Cardiac muscle cell (in vitro differentiated cells and primary cell): ENCODE measurements at regions not wholly inside any gene's neighbourhood (a gene's known extent, or its start where the extent isn't known, plus 50 kb on each side); places are given as distances from the start of the nearest gene placed in this dataset.

Source experiments
- DNase-seq, 2 donors: peaks; one replicate each; pipeline versions ENCODE4 v3.0.0 to v3.0.0-alpha.2; 2010 to 2017; ENCODE audit warnings: low read depth in 1 of 2, low spot score in 1 of 2
- H3K27ac ChIP-seq: fragments of 200-600 bp; sonication (generic); 2 replicates; pipeline ENCODE4 v1.5.1; 2016
- H3K27me3 ChIP-seq: fragments of 200-600 bp; sonication (generic); 2 replicates; pipeline ENCODE4 v1.6.0; 2016; ENCODE audit warnings: control low read depth
- H3K36me3 ChIP-seq: fragments of 200-600 bp; sonication (generic); 2 replicates; pipeline ENCODE4 v1.5.1; 2016; ENCODE audit warnings: control low read depth
- H3K4me1 ChIP-seq: fragments of 200-600 bp; sonication (generic); 2 replicates; pipeline ENCODE4 v1.8.1; 2017; ENCODE audit warnings: low read depth, mild to moderate bottlenecking, mixed run types
- H3K4me3 ChIP-seq: fragments of 200-600 bp; sonication (generic); 2 replicates; pipeline ENCODE4 v1.5.1; 2016; ENCODE audit warnings: mild to moderate bottlenecking
- H3K9me3 ChIP-seq: fragments of 200-600 bp; sonication (generic); 2 replicates; pipeline ENCODE4 v1.5.1; 2017; ENCODE audit warnings: low read depth, mild to moderate bottlenecking, control low read depth
- CTCF ChIP-seq: IDR thresholded peaks from 2 replicates; pipeline ENCODE4 v1.5.1; 2012; ENCODE audit warnings: low read depth, mild to moderate bottlenecking, low read length

- no peak for TF ChIP-seq CTCF
- H3K4me1 ChIP-seq: no peaks in the 10 kb centered on the region
- no peak overlapping the region for H3K4me3 ChIP-seq
- no peak overlapping the region for H3K27ac ChIP-seq
- H3K27me3 ChIP-seq: peaks cover 17% of the 10 kb centered on the region
- no peaks in the 10 kb centered on the region for H3K36me3 ChIP-seq
- DNase-seq: no peak
- no peaks in the 10 kb centered on the region for H3K9me3 ChIP-seq
These were observed 213.9 kb upstream of the TSHZ3 start for GRCh38 chr19:31562966-31563612.

- H3K9me3 ChIP-seq: no peaks in the 10 kb centered on the region
- no peak overlapping the region for H3K4me3 ChIP-seq
- no peaks in the 10 kb centered on the region for H3K4me1 ChIP-seq
- no peak for TF ChIP-seq CTCF
- H3K27me3 ChIP-seq: peaks cover 9% of the 10 kb centered on the region
- no peak for DNase-seq
- H3K36me3 ChIP-seq: no peaks in the 10 kb centered on the region
- no peak overlapping the region for H3K27ac ChIP-seq
These were observed 218.5 kb upstream of the TSHZ3 start for GRCh38 chr19:31567776-31568175.

- Histone ChIP-seq H3K27ac (no peak overlapping the region), H3K9me3 (no peaks in the 10 kb centered on the region), H3K27me3 (peaks cover 6% of the 10 kb centered on the region), H3K36me3 (no peaks in the 10 kb centered on the region), H3K4me3 (no peak overlapping the region), H3K4me1 (no peaks in the 10 kb centered on the region)
- no peak for TF ChIP-seq CTCF
- no peak for DNase-seq
These were observed 219.5 kb upstream of the TSHZ3 start for GRCh38 chr19:31568724-31569123.

GRCh38 chr19:31570718-31571117 is 221.5 kb upstream of the TSHZ3 start:
- Histone ChIP-seq H3K4me3 (no peak overlapping the region), H3K27ac (no peak overlapping the region), H3K9me3 (no peaks in the 10 kb centered on the region), H3K27me3 (peaks cover 17% of the 10 kb centered on the region), H3K4me1 (no peaks in the 10 kb centered on the region), H3K36me3 (no peaks in the 10 kb centered on the region)
- TF ChIP-seq CTCF: no peak
- DNase-seq: no peak

GRCh38 chr19:31572102-31572975 is 223.1 kb upstream of the TSHZ3 start:
- Histone ChIP-seq H3K27ac (no peak overlapping the region), H3K27me3 (peaks cover 20% of the 10 kb centered on the region), H3K4me3 (no peak overlapping the region), H3K4me1 (no peaks in the 10 kb centered on the region), H3K9me3 (no peaks in the 10 kb centered on the region), H3K36me3 (no peaks in the 10 kb centered on the region)
- no peak for DNase-seq
- TF ChIP-seq CTCF: no peak
